GM21529 (cell line): ENCODE measurements at regions not wholly inside any gene's neighbourhood (a gene's known extent, or its start where the extent isn't known, plus 50 kb on each side); places are given as distances from the start of the nearest gene placed in this dataset.

Experiments used
- ATAC-seq: cut with Tn5 transposase; IDR thresholded peaks from one replicate; pipeline ENCODE4 v1.9.1; 2021; ENCODE audit not compliant: unreplicated experiment

DNA sequence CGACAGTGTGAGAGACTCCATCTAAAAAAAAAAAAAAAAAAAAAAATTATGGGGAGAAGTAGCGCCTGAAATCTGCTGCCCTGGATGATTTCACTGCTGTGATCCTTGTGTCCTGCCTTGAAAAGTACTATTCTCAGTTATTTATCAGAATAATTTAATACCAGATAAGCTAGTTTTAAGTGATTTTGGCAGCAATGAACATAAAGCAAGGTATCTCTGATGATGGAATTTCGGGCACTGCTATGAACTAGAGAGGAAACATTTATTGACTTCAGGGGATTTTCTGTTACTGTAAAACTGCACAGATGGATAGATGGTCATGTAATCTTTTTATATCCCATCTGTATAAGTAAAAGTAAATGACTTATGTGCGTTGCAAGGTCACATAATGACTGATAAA is 619.1 kb upstream of the ANKRD30A start:
- no peak for ATAC-seq

DNA sequence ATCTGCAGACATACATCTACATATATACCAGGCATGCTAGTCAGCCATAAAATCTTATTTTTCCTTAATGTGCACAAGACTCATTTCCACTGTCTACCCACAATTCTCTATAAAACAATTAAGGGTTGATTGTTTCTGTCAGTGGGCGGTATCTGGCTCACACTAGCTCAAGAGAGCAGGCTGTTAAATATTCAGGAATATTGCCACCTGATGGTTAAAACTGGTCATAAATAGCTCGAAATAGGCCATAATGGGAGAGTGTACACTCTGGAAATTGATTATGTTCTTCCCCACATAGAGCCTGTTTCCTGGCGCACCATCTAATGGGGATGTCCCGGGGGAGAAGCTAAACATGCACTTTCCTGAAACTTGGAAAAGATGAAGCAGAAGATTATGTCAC is 620.6 kb upstream of the ANKRD30A start:
- ATAC-seq = no peak

GRCh38 chr10:36500266-36500665 is 625.1 kb upstream of the ANKRD30A start:
- ATAC-seq = no peak

DNA sequence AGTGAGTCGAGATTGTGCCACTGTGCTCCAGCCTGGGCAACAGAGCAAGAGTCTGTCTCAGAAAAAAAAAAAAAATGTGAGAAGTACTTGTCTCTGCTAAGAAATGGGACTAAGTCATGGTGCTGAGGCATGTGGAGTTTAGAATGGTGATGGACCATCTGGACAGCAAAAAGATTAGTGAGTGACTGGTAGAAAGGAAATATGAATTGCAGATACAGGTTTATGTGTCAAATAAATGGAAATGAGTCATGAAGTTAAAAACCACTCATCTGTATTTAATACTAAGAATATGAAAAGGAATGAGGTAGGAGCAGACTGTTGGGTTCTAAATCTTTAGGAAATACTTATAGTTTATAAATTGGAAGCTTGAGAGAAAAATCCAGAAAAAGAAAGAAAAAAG is 625.7 kb upstream of the ANKRD30A start:
- no peak for ATAC-seq

- no peak for ATAC-seq
Observed at GRCh38 chr10:36496758-36497157, 628.6 kb upstream of the ANKRD30A start.

DNA sequence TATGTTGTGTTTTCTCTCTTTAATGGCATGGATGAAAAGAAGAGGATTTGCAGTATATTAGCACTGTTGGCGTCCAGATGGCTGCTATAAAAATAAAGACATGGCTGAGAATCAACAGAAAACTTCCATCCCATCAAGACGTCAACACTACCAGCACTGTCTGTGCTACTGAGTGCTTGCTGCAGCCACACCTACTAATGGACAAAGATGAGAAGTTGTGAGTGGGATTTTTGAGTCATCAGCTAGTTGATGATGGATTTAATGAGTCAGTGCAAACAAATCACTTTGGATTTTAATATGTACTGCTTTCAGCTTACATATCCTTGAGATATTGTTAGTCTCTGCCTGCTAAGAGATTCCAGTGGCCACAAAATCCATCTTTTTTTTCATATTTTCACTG is 631.0 kb upstream of the ANKRD30A start:
- no peak for ATAC-seq

DNA sequence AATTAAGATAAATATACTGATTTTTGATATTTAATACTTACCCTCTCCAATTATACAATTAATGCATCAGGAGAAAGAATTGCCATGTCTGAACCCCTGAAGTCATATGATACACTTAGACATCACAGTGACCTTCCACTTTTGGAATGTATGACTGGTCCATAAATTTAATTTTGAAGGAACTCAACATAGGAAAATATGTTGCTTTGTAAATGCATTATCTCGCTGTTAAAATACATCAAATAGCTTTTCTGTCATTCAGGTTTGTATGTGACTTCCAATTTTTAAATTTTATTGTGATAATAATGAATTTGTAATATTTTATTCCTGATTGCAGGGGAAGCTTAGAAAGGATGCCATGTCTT is 631.9 kb upstream of the ANKRD30A start:
- no peak for ATAC-seq

DNA sequence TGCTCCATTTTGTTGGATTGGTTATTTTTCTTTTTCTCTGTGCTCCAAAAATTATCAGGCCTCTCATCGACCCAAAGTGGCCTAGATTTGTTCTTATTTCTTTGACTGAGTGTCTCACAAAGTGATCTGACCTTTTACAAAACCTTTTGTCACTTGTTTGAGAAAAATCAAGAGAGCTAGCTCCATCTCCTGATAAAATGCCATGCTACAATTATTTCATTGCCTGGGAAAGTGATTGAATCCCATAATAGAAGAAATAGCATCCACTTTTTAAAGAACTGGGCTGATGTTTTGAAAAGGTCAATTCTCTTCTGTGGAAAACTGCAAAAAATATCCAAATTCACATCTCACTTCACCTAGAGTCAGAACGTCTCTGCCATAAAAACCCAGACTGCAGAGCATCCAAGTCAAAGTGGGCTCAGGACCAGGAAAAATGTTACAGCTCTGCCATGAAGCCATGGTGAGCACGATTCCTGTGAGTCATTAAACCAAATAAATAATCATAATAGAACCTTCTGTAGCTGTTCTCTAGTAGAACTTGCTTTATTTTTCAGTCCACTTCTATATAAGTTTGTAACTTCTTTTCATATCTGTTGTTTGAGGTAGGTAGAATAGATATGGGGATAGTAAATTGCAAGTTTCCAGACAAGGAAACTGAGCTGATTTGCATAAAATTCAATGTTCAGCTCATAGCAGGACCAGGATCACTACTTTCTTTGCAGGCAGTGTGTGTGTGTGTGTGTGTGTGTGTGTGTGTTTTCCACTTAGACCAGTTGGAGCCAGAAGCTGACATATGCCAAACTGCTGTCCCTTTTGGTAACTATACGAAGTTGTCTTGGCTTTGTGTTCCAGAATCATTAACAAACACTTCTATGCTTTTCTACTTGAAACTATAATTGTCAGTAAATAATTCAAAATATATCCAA is 632.5 kb upstream of the ANKRD30A start:
- no peak for ATAC-seq

- no peak for ATAC-seq
Observed at GRCh38 chr10:36491926-36492325, 633.5 kb upstream of the ANKRD30A start.

GRCh38 chr10:36489611-36490228 is 635.7 kb upstream of the ANKRD30A start:
- no peak for ATAC-seq

GRCh38 chr10:36489181-36489580 is 636.2 kb upstream of the ANKRD30A start:
- no peak for ATAC-seq

GRCh38 chr10:36488579-36488978 is 636.8 kb upstream of the ANKRD30A start:
- no peak for ATAC-seq

DNA sequence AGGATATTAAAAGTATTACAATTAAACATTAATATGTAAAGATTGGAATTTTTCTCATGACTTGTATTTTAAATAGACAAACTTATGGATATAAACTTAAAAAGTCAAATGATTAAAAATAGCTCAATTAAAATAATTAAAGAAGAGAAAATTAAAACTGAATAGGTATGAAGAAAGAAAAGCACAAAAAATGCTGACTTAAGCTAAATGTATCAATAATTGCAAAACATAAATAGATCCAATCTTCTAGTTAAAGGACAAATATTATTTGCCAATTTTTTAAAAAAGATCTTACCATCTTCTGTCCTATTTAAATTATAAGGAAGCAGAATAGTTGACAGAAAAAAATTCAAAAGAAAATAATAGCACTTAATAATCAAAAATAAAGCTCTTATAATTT is 646.3 kb upstream of the ANKRD30A start:
- no peak for ATAC-seq

GRCh38 chr10:36476399-36476798 is 649.0 kb upstream of the ANKRD30A start:
- ATAC-seq = no peak

DNA sequence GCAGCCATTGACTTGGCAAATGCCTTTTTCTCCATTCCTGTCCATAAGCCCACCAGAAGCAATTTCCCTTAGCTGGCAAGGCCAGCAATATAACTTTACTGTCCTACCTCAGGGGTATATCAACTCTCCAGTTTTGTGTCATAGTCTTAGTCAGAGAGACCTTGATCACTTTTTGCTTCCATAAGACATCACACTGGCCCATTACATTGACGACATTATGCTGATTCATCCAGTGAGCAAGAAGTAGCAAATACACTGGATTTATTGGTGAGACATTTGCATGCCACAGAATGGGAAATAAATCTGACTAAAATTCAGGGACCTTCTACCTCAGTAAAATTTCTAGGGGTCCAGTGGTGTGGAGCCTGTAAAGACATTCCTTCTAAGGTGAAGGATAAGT is 649.7 kb upstream of the ANKRD30A start:
- no peak for ATAC-seq

DNA sequence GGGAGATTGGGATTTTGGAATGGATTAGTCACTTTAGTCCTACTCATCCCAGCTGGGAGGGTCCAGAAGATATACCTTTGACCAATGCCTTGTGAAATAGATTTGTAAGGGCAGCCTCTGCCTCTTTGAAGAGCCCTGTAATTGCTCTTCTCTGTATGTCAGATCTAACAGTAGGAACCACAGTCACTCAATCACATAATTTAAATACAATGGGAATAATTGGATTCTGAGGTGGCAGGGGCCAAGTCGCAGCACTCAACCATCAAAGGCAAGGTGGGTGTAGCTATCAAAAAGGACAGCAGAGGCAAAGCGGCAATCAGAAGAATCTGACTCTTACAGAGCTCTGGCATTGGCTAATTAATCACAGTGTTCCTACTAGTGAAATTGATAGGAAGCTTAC is 650.9 kb upstream of the ANKRD30A start:
- no peak for ATAC-seq

- no peak for ATAC-seq
Observed at GRCh38 chr10:36473122-36473521, 652.3 kb upstream of the ANKRD30A start.

DNA sequence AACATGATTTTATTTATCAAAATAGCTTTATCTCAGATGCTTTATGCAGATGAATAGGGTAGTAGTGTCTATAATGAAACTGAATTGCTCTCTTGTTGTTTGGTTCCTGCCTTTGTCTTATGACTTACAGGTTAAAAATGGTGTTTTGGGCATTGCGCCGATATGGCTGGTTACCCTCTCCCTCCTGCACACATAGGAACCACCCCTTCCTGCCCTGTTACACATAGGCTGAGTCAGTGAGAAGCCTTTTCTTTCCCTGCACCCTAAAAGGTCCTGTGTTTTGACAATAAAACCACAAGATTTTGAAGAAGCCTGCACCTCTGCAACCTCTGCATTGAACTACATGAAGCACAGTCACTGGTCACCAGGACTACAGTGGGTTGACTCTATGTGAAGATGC is 655.8 kb upstream of the ANKRD30A start:
- no peak for ATAC-seq

GRCh38 chr10:36468620-36469019 is 656.8 kb upstream of the ANKRD30A start:
- no peak for ATAC-seq

DNA sequence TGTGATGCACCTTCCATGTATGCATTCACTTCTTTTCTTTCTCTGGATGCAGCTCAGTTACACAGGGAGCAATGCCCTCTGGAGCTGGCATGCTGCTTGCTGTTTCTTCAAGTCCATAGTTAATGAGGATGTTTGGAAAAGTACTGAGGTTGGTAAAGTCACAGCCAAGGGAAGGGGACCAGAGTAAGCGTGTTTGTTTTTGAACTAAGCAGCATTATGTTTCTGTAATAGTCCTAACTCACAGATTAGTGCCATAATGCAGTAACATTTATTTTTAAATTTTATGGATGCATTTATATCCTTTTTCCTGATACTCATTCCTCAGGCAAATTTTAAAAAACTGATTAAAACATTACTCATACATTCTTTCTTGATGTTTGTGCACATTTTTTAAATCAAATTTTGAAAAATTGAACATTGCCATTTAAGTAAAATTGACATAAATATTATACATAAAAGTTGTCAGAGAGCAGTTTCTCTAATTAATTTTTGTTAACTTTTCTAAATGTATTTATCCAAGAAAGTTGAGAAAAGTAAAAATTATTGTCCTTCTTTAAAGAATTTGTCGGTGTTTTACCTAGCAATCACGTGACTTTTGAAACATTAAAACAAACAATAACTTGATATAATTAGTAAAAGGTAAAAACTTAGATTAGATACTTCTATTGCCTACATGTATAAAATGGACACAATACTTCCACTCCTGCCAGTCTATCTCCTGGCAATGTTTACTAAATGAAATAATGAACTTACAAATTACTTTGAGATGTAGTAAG is 659.6 kb upstream of the ANKRD30A start:
- ATAC-seq = no peak

- no peak for ATAC-seq
Observed at GRCh38 chr10:36464291-36464690, 661.1 kb upstream of the ANKRD30A start.

- no peak for ATAC-seq
Observed at GRCh38 chr10:36463390-36463789, 662.0 kb upstream of the ANKRD30A start.
